Common myeloid progenitor, CD34-positive (primary cell): ENCODE measurements at regions not wholly inside any gene's neighbourhood (a gene's known extent, or its start where the extent isn't known, plus 50 kb on each side); places are given as distances from the start of the nearest gene placed in this dataset.
A peak's percentile ranks its signal among the peaks of the same experiment; 100 is the strongest.

ENCODE experiments used
- CTCF ChIA-PET: fragments of 350-600 bp; sonication (Branson Sonifier 250); formaldehyde crosslinking; loops from one replicate; lab custom pipeline; 2021; ENCODE audit warnings: antibody characterized with exemption; lab: Charles Lee
- POLR2A ChIA-PET: fragments of 350-600 bp; sonication (Branson Sonifier 250); formaldehyde crosslinking; loops from one replicate; lab custom pipeline; 2021; ENCODE audit warnings: antibody characterized with exemption; lab: Charles Lee
- DNase-seq, 3 donors: peaks; one replicate each; pipeline versions ENCODE4 v3.0.0 to v3.0.0-alpha.2; 2013
- H3K27ac ChIP-seq, 2 experiments: 1 replicate in 1 of 2; 2 replicates in 1 of 2; pipeline ENCODE4 v1.7.0; 2013; ENCODE audit warnings: inconsistent platforms in 2 of 2, low read length in 2 of 2, mild to moderate bottlenecking in 2 of 2, low read depth in 1 of 2, moderate library complexity in 1 of 2; ENCODE audit not compliant: severe bottlenecking in 2 of 2, insufficient read depth in 1 of 2, poor library complexity in 1 of 2
- H3K27me3 ChIP-seq, 5 experiments: replicated peaks in 2 of 5; 1 replicate in 3 of 5; 2 replicates in 2 of 5; pipeline versions ENCODE4 v1.6.1 to v1.7.0; 2013; ENCODE audit warnings: low read length in 4 of 5, mild to moderate bottlenecking in 2 of 5, moderate library complexity in 2 of 5, inconsistent platforms in 1 of 5; ENCODE audit not compliant: insufficient read depth in 5 of 5, control insufficient read depth in 4 of 5
- H3K36me3 ChIP-seq, 4 experiments: 1 replicate in 2 of 4; 2 replicates in 2 of 4; pipeline versions ENCODE4 v1.6.1 to v1.7.0; 2013; ENCODE audit warnings: low read length in 3 of 4, control low read depth in 1 of 4, mild to moderate bottlenecking in 1 of 4; ENCODE audit not compliant: control insufficient read depth in 4 of 4, insufficient read depth in 4 of 4
- H3K4me1 ChIP-seq, 4 experiments: 1 replicate in 3 of 4; 2 replicates in 1 of 4; pipeline versions ENCODE4 v1.6.1 to v1.7.1; 2013; ENCODE audit warnings: low read length in 3 of 4, mild to moderate bottlenecking in 3 of 4, control low read depth in 1 of 4, inconsistent platforms in 1 of 4, moderate library complexity in 1 of 4; ENCODE audit not compliant: control insufficient read depth in 4 of 4, insufficient read depth in 4 of 4; ENCODE audit errors: control extremely low read depth in 1 of 4
- H3K4me3 ChIP-seq, 7 experiments: 1 replicate in 4 of 7; 2 replicates in 3 of 7; pipeline versions ENCODE4 v1.5.1 to v1.7.0; 2013; ENCODE audit warnings: mild to moderate bottlenecking in 7 of 7, low read length in 6 of 7, moderate library complexity in 6 of 7, inconsistent platforms in 2 of 7, low read depth in 2 of 7, control low read depth in 1 of 7; ENCODE audit not compliant: insufficient read depth in 4 of 7, control insufficient read depth in 1 of 7; ENCODE audit errors: extremely low read depth in 1 of 7
- H3K9me3 ChIP-seq, 5 experiments: 1 replicate in 4 of 5; 2 replicates in 1 of 5; pipeline versions ENCODE4 v1.6.1 to v1.7.1; 2013; ENCODE audit warnings: low read length in 4 of 5, mild to moderate bottlenecking in 2 of 5, inconsistent platforms in 1 of 5, low read depth in 1 of 5, moderate library complexity in 1 of 5; ENCODE audit not compliant: control insufficient read depth in 4 of 5, insufficient read depth in 2 of 5; ENCODE audit errors: control extremely low read depth in 1 of 5
- WGBS: methylation state at CpG from one replicate; pipeline ENCODE4 v1.1.5; 2013; ENCODE audit not compliant: insufficient coverage; 5-methylcytosine and 5-hydroxymethylcytosine counted together

- ChIA-PET POLR2A (no interaction called here), CTCF (no interaction called here)
- WGBS, result 0% methylated on average over 1 of the region's 1 CpG
- peak; percentile 11 to 71 (median 50) for DNase-seq
- Histone ChIP-seq H3K36me3 (no peaks in the 10 kb centered on the region), H3K27me3 (no peaks in the 10 kb centered on the region), H3K4me3 (peak overlapping the region in 2 of 7 experiments; percentile 34 to 40), H3K4me1 (peaks cover 0 to 20% (median 11%) of the 10 kb centered on the region in 4 experiments), H3K9me3 (no peaks in the 10 kb centered on the region), H3K27ac (peak overlapping the region in 1 of 2 experiments; percentile 45)
Observed at GRCh38 chr6:50936277-50936681, 117.6 kb downstream of the TFAP2B start.

GRCh38 chr6:50939931-50940330, 121.3 kb downstream of the TFAP2B start:
- no peak overlapping the region for H3K4me3 ChIP-seq
- no peaks in the 10 kb centered on the region for H3K9me3 ChIP-seq
- H3K4me1 ChIP-seq, result peaks cover 0 to 20% (median 11%) of the 10 kb centered on the region in 4 experiments
- peaks cover 0 to 2% (median 0%) of the 10 kb centered on the region in 5 experiments for H3K27me3 ChIP-seq
- no peak for DNase-seq
- ChIA-PET POLR2A (no interaction called here), CTCF (no interaction called here)
- H3K27ac ChIP-seq, result no peak overlapping the region
- no CpG with 5 or more reads among the region's 1 CpG for WGBS
- no peaks in the 10 kb centered on the region for H3K36me3 ChIP-seq

GRCh38 chr6:50945789-50946188, 127.1 kb downstream of the TFAP2B start:
- no peak for DNase-seq
- Histone ChIP-seq H3K9me3 (no peaks in the 10 kb centered on the region), H3K4me1 (no peaks in the 10 kb centered on the region), H3K27me3 (peaks cover 0 to 2% (median 0%) of the 10 kb centered on the region in 5 experiments), H3K27ac (no peak overlapping the region), H3K36me3 (no peaks in the 10 kb centered on the region), H3K4me3 (no peak overlapping the region)
- 94% methylated on average over 2 of the region's 2 CpGs for WGBS
- CTCF ChIA-PET, result interaction anchor here (1.2 kb wide), 1 partner anchor 11 kb away, joined by 3 read pairs; no protein-coding TSS in a partner anchor
- POLR2A ChIA-PET, result no interaction called here

GRCh38 chr6:50952092-50952907, 133.6 kb downstream of the TFAP2B start:
- H3K9me3 ChIP-seq, result no peaks in the 10 kb centered on the region
- H3K4me1 ChIP-seq, result no peaks in the 10 kb centered on the region
- ChIA-PET POLR2A (interaction anchor here (0.6 kb wide), 1 partner anchor 10 kb away, joined by 3 read pairs; no protein-coding TSS in a partner anchor), CTCF (no interaction called here)
- H3K36me3 ChIP-seq, result no peaks in the 10 kb centered on the region
- peak in 1 of 3 donors; percentile 14 for DNase-seq
- H3K27ac ChIP-seq, result no peak overlapping the region
- H3K4me3 ChIP-seq, result no peak overlapping the region
- no peaks in the 10 kb centered on the region for H3K27me3 ChIP-seq
- 79% methylated on average over 4 of the region's 5 CpGs for WGBS

- H3K27ac ChIP-seq, result no peak overlapping the region
- no CpG with 5 or more reads among the region's 6 CpGs for WGBS
- ChIA-PET CTCF (no interaction called here), POLR2A (no interaction called here)
- no peaks in the 10 kb centered on the region for H3K9me3 ChIP-seq
- no peaks in the 10 kb centered on the region for H3K27me3 ChIP-seq
- no peak overlapping the region for H3K4me3 ChIP-seq
- H3K4me1 ChIP-seq, result no peaks in the 10 kb centered on the region
- H3K36me3 ChIP-seq, result no peaks in the 10 kb centered on the region
- DNase-seq, result no peak
Observed at GRCh38 chr6:50956014-50956413, 137.3 kb downstream of the TFAP2B start.

- CTCF ChIA-PET, result no interaction called here
- no peak overlapping the region for H3K4me3 ChIP-seq
- H3K9me3 ChIP-seq, result no peaks in the 10 kb centered on the region
- POLR2A ChIA-PET, result no interaction called here
- 100% methylated on average over 1 of the region's 1 CpG for WGBS
- H3K27me3 ChIP-seq, result no peaks in the 10 kb centered on the region
- H3K36me3 ChIP-seq, result no peaks in the 10 kb centered on the region
- no peak for DNase-seq
- peaks cover 6 to 22% (median 11%) of the 10 kb centered on the region in 4 experiments for H3K4me1 ChIP-seq
- peak overlapping the region in 1 of 2 experiments; percentile 29 for H3K27ac ChIP-seq
Observed at GRCh38 chr6:50958148-50958697, 139.6 kb downstream of the TFAP2B start.

GRCh38 chr6:50959081-50959641, 140.5 kb downstream of the TFAP2B start:
- H3K27ac ChIP-seq, result peak overlapping the region in 1 of 2 experiments; percentile 29
- DNase-seq, result no peak
- 93% methylated on average over 4 of the region's 4 CpGs for WGBS
- H3K36me3 ChIP-seq, result no peaks in the 10 kb centered on the region
- peaks cover 6 to 24% (median 17%) of the 10 kb centered on the region in 4 experiments for H3K4me1 ChIP-seq
- H3K4me3 ChIP-seq, result no peak overlapping the region
- CTCF ChIA-PET, result no interaction called here
- H3K9me3 ChIP-seq, result no peaks in the 10 kb centered on the region
- POLR2A ChIA-PET, result no interaction called here
- no peaks in the 10 kb centered on the region for H3K27me3 ChIP-seq
